GM23338 (cell line): ENCODE measurements at regions not wholly inside any gene's neighbourhood (a gene's known extent, or its start where the extent isn't known, plus 50 kb on each side); places are given as distances from the start of the nearest gene placed in this dataset.

Experiments used
- ATAC-seq: fragments of 200-7000 bp; cut with Tn5 transposase; 3 replicates; pipeline ENCODE4 v1.9.1; 2020
- DNase-seq: peaks from one replicate; pipeline ENCODE4 v3.0.0-alpha.2; 2015; ENCODE audit warnings: low spot score
- H2AFZ ChIP-seq: fragments of 200-600 bp; sonication (generic); 2 replicates; pipeline ENCODE4 v1.8.0; 2016; ENCODE audit warnings: antibody characterized with exemption, mild to moderate bottlenecking, moderate library complexity
- H3F3A ChIP-seq: fragments of 200-600 bp; sonication (generic); replicated peaks from 2 replicates; pipeline ENCODE4 v1.8.0; 2017; ENCODE audit warnings: antibody characterized with exemption, mixed run types, low read depth
- H3K27ac ChIP-seq: fragments of 200-600 bp; sonication (generic); 2 replicates; pipeline ENCODE4 v1.6.1; 2016; ENCODE audit warnings: low read depth
- H3K27me3 ChIP-seq: fragments of 200-600 bp; sonication (generic); 2 replicates; pipeline ENCODE4 v1.8.0; 2016; ENCODE audit warnings: mild to moderate bottlenecking, mixed run types, moderate library complexity; ENCODE audit not compliant: insufficient read depth
- H3K36me3 ChIP-seq: fragments of 200-600 bp; sonication (generic); 2 replicates; pipeline ENCODE4 v1.8.0; 2016; ENCODE audit warnings: mild to moderate bottlenecking; ENCODE audit not compliant: insufficient read depth
- H3K4me1 ChIP-seq: fragments of 200-600 bp; sonication (generic); 2 replicates; pipeline ENCODE4 v1.8.0; 2016; ENCODE audit warnings: mild to moderate bottlenecking, moderate library complexity; ENCODE audit not compliant: insufficient read depth
- H3K4me2 ChIP-seq: fragments of 200-600 bp; sonication (generic); 2 replicates; pipeline ENCODE4 v1.7.1; 2017; ENCODE audit warnings: mixed run types
- H3K4me3 ChIP-seq: fragments of 200-600 bp; sonication (generic); 2 replicates; pipeline ENCODE4 v1.6.1; 2016; ENCODE audit warnings: mixed run types
- H3K79me2 ChIP-seq: fragments of 200-600 bp; sonication (generic); replicated peaks from 2 replicates; pipeline ENCODE4 v1.8.0; 2017; ENCODE audit warnings: mild to moderate bottlenecking; ENCODE audit not compliant: insufficient read depth
- H3K9me2 ChIP-seq: fragments of 200-600 bp; sonication (generic); 2 replicates; pipeline ENCODE4 v1.8.0; 2017; ENCODE audit not compliant: insufficient read depth
- H4K20me1 ChIP-seq: fragments of 200-600 bp; sonication (generic); replicated peaks from 2 replicates; pipeline ENCODE4 v1.8.0; 2017; ENCODE audit warnings: mild to moderate bottlenecking; ENCODE audit not compliant: insufficient read depth
- H3K27ac Mint-ChIP-seq: 2 replicates; pipeline ENCODE4 v1.8.0; 2020; ENCODE audit warnings: inconsistent platforms, mild to moderate bottlenecking, moderate library complexity, mixed read lengths
- H3K27me3 Mint-ChIP-seq: 3 replicates; pipeline ENCODE4 v1.8.0; 2022; ENCODE audit warnings: low read depth, mild to moderate bottlenecking, moderate library complexity, mixed read lengths, inconsistent platforms; ENCODE audit not compliant: insufficient read depth, poor library complexity
- H3K36me3 Mint-ChIP-seq: 3 replicates; pipeline ENCODE4 v1.8.0; 2021; ENCODE audit warnings: low read depth, mild to moderate bottlenecking, inconsistent platforms, moderate library complexity, mixed read lengths
- H3K4me1 Mint-ChIP-seq: 3 replicates; pipeline ENCODE4 v1.8.0; 2020; ENCODE audit warnings: mild to moderate bottlenecking, inconsistent platforms, mixed read lengths
- H3K4me3 Mint-ChIP-seq: 3 replicates; pipeline ENCODE4 v1.8.0; 2021; ENCODE audit warnings: moderate library complexity, mild to moderate bottlenecking, inconsistent platforms, mixed read lengths
- H3K9me3 Mint-ChIP-seq: 3 replicates; pipeline ENCODE4 v1.8.0; 2020; ENCODE audit warnings: moderate library complexity, mild to moderate bottlenecking, inconsistent platforms, mixed read lengths
- CREB1 ChIP-seq: fragments of 250-450 bp; sonication (Bioruptor Pico); IDR thresholded peaks from 2 replicates; pipeline ENCODE4 v1.5.0; 2020; ENCODE audit warnings: low read depth, mild to moderate bottlenecking, moderate library complexity
- EZH2 ChIP-seq: fragments of 200-600 bp; sonication (generic); IDR thresholded peaks from one replicate; pipeline ENCODE4 v1.8.0; 2017; ENCODE audit warnings: antibody characterized with exemption, mild to moderate bottlenecking, low read depth; ENCODE audit not compliant: unreplicated experiment
- EZH2phosphoT487 ChIP-seq: fragments of 200-600 bp; sonication (generic); IDR thresholded peaks from one replicate; pipeline ENCODE4 v1.8.1; 2018; ENCODE audit warnings: antibody characterized with exemption; ENCODE audit not compliant: unreplicated experiment
- JUNB ChIP-seq: IDR thresholded peaks from one replicate; pipeline ENCODE4 v1.6.1; 2016; ENCODE audit warnings: antibody characterized with exemption; ENCODE audit not compliant: unreplicated experiment
- NANOG ChIP-seq: IDR thresholded peaks from 2 replicates; pipeline ENCODE4 v1.6.1; 2016; ENCODE audit warnings: antibody characterized with exemption, borderline replicate concordance
- POLR2AphosphoS5 ChIP-seq: IDR thresholded peaks from 2 replicates; pipeline ENCODE4 v1.6.1; 2016; ENCODE audit warnings: antibody characterized with exemption, low read depth
- STAT1 ChIP-seq: IDR thresholded peaks from one replicate; pipeline ENCODE4 v1.6.1; 2016; ENCODE audit warnings: antibody characterized with exemption; ENCODE audit not compliant: unreplicated experiment
- ZNF114 ChIP-seq: fragments of 250-450 bp; sonication (Bioruptor Pico); IDR thresholded peaks from 2 replicates; pipeline ENCODE4 v1.5.0; 2020; ENCODE audit warnings: mild to moderate bottlenecking, moderate library complexity
- ZNF331 ChIP-seq: fragments of 250-450 bp; sonication (Bioruptor Pico); IDR thresholded peaks from 2 replicates; pipeline ENCODE4 v1.5.0; 2020; ENCODE audit warnings: low read depth, mild to moderate bottlenecking, moderate library complexity
- TF ChIP-seq, protein P1 (sequence below): IDR thresholded peaks from 2 replicates; pipeline ENCODE4 v1.6.1; 2016; ENCODE audit warnings: antibody characterized with exemption
- TF ChIP-seq, protein P2 (sequence below): fragments of 250-450 bp; sonication (Bioruptor Pico); IDR thresholded peaks from 2 replicates; pipeline ENCODE4 v1.5.0; 2020; ENCODE audit warnings: mild to moderate bottlenecking, moderate library complexity
- TF ChIP-seq, protein P3 (sequence below): IDR thresholded peaks from one replicate; pipeline ENCODE4 v1.6.1; 2018; ENCODE audit warnings: antibody characterized with exemption; ENCODE audit not compliant: unreplicated experiment
- TF ChIP-seq, protein P4 (sequence below), 2 experiments: fragments of 200-600 bp in 1 of 2; sonication (generic) in 1 of 2; conservative IDR thresholded peaks; 2 replicates each; pipeline versions ENCODE4 v1.5.1 to v1.6.1; 2016 to 2017; ENCODE audit warnings: antibody characterized with exemption in 2 of 2, low read depth in 2 of 2, mild to moderate bottlenecking in 2 of 2, moderate library complexity in 1 of 2

DNA sequence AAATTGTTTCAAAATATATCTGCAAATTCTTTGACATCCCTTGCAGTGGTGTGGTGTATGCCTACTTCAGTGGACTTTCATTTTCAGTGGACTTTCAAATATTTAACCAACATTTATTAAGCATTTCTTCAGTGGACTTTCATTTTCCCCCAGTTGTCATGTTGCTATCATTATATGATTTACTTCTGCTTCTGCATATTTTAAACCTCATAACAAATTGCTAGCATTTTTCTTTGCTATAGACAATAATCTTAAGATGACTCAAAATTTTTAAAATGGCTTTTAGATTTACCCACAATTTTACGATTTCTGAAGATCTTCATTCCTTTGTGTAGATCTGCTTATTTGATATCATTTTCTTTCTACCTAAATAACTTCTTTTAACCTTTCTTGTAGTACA, 592.7 kb upstream of the SLC35B3 start:
- no peaks in the 10 kb centered on the region for H3K36me3 Mint-ChIP-seq
- Histone ChIP-seq H3K79me2 (no peaks in the 10 kb centered on the region), H3K9me2 (no peaks in the 10 kb centered on the region; the same call in 1 of the 2 replicates), H3K4me3 (no peak overlapping the region), H3K36me3 (no peaks in the 10 kb centered on the region), H3K27ac (no peak overlapping the region), H3F3A (no peaks in the 10 kb centered on the region), H4K20me1 (no peaks in the 10 kb centered on the region), H2AFZ (no peak overlapping the region), H3K4me2 (no peak overlapping the region), H3K27me3 (no peaks in the 10 kb centered on the region), H3K4me1 (no peaks in the 10 kb centered on the region)
- peaks cover 3% of the 10 kb centered on the region; the same call in 1 of the 3 replicates for H3K9me3 Mint-ChIP-seq
- H3K27me3 Mint-ChIP-seq = no peaks in the 10 kb centered on the region
- no peak for DNase-seq
- no peak overlapping the region for H3K4me3 Mint-ChIP-seq
- H3K27ac Mint-ChIP-seq = no peak overlapping the region
- no peaks in the 10 kb centered on the region for H3K4me1 Mint-ChIP-seq
- TF ChIP-seq EZH2 (no peak), JUNB (no peak), EZH2phosphoT487 (no peak), CREB1 (no peak), STAT1 (no peak), ZNF114 (no peak), POLR2AphosphoS5 (no peak), NANOG (no peak), ZNF331 (CRISPR knock-in tag) (no peak)
- TF ChIP-seq, protein P1, sequence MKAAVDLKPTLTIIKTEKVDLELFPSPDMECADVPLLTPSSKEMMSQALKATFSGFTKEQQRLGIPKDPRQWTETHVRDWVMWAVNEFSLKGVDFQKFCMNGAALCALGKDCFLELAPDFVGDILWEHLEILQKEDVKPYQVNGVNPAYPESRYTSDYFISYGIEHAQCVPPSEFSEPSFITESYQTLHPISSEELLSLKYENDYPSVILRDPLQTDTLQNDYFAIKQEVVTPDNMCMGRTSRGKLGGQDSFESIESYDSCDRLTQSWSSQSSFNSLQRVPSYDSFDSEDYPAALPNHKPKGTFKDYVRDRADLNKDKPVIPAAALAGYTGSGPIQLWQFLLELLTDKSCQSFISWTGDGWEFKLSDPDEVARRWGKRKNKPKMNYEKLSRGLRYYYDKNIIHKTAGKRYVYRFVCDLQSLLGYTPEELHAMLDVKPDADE = no peak
- TF ChIP-seq, protein P2, sequence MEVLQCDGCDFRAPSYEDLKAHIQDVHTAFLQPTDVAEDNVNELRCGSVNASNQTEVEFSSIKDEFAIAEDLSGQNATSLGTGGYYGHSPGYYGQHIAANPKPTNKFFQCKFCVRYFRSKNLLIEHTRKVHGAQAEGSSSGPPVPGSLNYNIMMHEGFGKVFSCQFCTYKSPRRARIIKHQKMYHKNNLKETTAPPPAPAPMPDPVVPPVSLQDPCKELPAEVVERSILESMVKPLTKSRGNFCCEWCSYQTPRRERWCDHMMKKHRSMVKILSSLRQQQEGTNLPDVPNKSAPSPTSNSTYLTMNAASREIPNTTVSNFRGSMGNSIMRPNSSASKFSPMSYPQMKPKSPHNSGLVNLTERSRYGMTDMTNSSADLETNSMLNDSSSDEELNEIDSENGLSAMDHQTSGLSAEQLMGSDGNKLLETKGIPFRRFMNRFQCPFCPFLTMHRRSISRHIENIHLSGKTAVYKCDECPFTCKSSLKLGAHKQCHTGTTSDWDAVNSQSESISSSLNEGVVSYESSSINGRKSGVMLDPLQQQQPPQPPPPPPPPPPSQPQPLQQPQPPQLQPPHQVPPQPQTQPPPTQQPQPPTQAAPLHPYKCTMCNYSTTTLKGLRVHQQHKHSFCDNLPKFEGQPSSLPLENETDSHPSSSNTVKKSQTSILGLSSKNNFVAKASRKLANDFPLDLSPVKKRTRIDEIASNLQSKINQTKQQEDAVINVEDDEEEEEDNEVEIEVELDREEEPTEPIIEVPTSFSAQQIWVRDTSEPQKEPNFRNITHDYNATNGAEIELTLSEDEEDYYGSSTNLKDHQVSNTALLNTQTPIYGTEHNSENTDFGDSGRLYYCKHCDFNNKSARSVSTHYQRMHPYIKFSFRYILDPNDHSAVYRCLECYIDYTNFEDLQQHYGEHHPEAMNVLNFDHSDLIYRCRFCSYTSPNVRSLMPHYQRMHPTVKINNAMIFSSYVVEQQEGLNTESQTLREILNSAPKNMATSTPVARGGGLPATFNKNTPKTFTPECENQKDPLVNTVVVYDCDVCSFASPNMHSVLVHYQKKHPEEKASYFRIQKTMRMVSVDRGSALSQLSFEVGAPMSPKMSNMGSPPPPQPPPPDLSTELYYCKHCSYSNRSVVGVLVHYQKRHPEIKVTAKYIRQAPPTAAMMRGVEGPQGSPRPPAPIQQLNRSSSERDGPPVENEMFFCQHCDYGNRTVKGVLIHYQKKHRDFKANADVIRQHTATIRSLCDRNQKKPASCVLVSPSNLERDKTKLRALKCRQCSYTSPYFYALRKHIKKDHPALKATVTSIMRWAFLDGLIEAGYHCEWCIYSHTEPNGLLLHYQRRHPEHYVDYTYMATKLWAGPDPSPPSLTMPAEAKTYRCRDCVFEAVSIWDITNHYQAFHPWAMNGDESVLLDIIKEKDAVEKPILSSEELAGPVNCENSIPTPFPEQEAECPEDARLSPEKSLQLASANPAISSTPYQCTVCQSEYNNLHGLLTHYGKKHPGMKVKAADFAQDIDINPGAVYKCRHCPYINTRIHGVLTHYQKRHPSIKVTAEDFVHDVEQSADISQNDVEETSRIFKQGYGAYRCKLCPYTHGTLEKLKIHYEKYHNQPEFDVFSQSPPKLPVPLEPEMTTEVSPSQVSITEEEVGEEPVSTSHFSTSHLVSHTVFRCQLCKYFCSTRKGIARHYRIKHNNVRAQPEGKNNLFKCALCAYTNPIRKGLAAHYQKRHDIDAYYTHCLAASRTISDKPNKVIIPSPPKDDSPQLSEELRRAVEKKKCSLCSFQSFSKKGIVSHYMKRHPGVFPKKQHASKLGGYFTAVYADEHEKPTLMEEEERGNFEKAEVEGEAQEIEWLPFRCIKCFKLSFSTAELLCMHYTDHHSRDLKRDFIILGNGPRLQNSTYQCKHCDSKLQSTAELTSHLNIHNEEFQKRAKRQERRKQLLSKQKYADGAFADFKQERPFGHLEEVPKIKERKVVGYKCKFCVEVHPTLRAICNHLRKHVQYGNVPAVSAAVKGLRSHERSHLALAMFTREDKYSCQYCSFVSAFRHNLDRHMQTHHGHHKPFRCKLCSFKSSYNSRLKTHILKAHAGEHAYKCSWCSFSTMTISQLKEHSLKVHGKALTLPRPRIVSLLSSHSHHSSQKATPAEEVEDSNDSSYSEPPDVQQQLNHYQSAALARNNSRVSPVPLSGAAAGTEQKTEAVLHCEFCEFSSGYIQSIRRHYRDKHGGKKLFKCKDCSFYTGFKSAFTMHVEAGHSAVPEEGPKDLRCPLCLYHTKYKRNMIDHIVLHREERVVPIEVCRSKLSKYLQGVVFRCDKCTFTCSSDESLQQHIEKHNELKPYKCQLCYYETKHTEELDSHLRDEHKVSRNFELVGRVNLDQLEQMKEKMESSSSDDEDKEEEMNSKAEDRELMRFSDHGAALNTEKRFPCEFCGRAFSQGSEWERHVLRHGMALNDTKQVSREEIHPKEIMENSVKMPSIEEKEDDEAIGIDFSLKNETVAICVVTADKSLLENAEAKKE (CRISPR knock-in tag) = no peak
- TF ChIP-seq, protein P3, sequence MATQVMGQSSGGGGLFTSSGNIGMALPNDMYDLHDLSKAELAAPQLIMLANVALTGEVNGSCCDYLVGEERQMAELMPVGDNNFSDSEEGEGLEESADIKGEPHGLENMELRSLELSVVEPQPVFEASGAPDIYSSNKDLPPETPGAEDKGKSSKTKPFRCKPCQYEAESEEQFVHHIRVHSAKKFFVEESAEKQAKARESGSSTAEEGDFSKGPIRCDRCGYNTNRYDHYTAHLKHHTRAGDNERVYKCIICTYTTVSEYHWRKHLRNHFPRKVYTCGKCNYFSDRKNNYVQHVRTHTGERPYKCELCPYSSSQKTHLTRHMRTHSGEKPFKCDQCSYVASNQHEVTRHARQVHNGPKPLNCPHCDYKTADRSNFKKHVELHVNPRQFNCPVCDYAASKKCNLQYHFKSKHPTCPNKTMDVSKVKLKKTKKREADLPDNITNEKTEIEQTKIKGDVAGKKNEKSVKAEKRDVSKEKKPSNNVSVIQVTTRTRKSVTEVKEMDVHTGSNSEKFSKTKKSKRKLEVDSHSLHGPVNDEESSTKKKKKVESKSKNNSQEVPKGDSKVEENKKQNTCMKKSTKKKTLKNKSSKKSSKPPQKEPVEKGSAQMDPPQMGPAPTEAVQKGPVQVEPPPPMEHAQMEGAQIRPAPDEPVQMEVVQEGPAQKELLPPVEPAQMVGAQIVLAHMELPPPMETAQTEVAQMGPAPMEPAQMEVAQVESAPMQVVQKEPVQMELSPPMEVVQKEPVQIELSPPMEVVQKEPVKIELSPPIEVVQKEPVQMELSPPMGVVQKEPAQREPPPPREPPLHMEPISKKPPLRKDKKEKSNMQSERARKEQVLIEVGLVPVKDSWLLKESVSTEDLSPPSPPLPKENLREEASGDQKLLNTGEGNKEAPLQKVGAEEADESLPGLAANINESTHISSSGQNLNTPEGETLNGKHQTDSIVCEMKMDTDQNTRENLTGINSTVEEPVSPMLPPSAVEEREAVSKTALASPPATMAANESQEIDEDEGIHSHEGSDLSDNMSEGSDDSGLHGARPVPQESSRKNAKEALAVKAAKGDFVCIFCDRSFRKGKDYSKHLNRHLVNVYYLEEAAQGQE = no peak
- TF ChIP-seq, protein P4, sequence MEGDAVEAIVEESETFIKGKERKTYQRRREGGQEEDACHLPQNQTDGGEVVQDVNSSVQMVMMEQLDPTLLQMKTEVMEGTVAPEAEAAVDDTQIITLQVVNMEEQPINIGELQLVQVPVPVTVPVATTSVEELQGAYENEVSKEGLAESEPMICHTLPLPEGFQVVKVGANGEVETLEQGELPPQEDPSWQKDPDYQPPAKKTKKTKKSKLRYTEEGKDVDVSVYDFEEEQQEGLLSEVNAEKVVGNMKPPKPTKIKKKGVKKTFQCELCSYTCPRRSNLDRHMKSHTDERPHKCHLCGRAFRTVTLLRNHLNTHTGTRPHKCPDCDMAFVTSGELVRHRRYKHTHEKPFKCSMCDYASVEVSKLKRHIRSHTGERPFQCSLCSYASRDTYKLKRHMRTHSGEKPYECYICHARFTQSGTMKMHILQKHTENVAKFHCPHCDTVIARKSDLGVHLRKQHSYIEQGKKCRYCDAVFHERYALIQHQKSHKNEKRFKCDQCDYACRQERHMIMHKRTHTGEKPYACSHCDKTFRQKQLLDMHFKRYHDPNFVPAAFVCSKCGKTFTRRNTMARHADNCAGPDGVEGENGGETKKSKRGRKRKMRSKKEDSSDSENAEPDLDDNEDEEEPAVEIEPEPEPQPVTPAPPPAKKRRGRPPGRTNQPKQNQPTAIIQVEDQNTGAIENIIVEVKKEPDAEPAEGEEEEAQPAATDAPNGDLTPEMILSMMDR (conservative IDR thresholded peaks at IDR 0.05; ENCODE audit: low read depth in 2 of 2) = no peak
- ATAC-seq = no peak
